ENCODE measurements at regions not wholly inside any gene's neighbourhood (a gene's known extent, or its start where the extent isn't known, plus 50 kb on each side); places are given as distances from the start of the nearest gene placed in this dataset.

GRCh38 chr18:24536834-24537233 lies 76.4 kb downstream of the HRH4 start:
- Mint-ChIP-seq H3K27me3 (ENCODE audit: insufficient read depth) (peaks cover 9% of the 10 kb centered on the region), H3K4me3 (no peak overlapping the region), H3K36me3 (ENCODE audit: low read depth) (no peaks in the 10 kb centered on the region), H3K27ac (no peak overlapping the region), H3K4me1 (ENCODE audit: low read depth) (no peaks in the 10 kb centered on the region), H3K9me3 (no peaks in the 10 kb centered on the region)
- TF ChIP-seq, protein P1, sequence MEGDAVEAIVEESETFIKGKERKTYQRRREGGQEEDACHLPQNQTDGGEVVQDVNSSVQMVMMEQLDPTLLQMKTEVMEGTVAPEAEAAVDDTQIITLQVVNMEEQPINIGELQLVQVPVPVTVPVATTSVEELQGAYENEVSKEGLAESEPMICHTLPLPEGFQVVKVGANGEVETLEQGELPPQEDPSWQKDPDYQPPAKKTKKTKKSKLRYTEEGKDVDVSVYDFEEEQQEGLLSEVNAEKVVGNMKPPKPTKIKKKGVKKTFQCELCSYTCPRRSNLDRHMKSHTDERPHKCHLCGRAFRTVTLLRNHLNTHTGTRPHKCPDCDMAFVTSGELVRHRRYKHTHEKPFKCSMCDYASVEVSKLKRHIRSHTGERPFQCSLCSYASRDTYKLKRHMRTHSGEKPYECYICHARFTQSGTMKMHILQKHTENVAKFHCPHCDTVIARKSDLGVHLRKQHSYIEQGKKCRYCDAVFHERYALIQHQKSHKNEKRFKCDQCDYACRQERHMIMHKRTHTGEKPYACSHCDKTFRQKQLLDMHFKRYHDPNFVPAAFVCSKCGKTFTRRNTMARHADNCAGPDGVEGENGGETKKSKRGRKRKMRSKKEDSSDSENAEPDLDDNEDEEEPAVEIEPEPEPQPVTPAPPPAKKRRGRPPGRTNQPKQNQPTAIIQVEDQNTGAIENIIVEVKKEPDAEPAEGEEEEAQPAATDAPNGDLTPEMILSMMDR (IDR thresholded peaks at IDR 0.05): no peak
- DNase-seq: no peak

DNA sequence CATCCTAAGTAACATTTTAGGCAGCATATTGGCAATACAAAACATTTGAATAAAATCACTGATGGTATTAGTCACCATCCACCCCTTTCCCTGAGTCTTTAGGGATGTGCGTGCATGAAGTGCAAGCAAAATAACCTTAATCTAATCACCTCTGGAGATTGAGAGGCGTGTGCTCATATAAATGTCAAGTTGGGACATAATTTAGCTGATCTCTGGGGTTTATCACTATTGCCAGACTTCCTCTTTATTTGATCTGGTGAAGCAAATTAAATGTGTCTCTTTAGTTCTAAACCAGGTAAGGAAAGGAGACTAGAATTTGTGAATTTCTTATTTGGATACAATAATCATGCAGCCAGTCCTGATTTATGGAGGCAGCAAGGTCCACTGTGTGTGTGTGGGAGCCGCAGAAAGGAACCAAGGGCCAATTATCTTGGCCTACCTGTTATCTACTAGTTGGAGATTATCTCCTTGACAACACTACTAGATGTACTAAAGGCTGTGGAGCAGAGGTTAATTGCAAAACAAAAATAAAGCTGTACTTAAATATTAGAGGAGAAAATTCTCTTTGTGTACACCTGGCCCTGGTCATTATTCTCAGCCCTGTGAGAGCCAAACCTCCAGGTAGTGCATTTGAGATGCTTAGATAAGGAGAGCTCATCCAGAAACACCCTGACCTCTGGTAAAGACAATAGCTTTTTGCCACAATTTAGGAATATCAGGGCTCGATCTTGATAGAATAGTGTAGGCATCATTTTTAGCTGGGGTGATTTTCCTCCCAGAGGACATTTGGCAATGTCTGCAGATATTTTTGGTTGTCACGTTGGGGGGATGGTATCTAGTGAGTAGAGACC lies 78.2 kb downstream of the HRH4 start:
- H3K27me3 Mint-ChIP-seq (ENCODE audit: insufficient read depth): peaks cover 5% of the 10 kb centered on the region
- TF ChIP-seq, protein P1 (IDR thresholded peaks at IDR 0.05): no peak
- no peak for DNase-seq
- H3K4me1 Mint-ChIP-seq (ENCODE audit: low read depth): no peaks in the 10 kb centered on the region
- H3K9me3 Mint-ChIP-seq: no peaks in the 10 kb centered on the region
- no peak overlapping the region for H3K27ac Mint-ChIP-seq
- no peak overlapping the region for H3K4me3 Mint-ChIP-seq
- no peaks in the 10 kb centered on the region for H3K36me3 Mint-ChIP-seq (ENCODE audit: low read depth)

- Mint-ChIP-seq H3K36me3 (ENCODE audit: low read depth) (no peaks in the 10 kb centered on the region), H3K27me3 (ENCODE audit: insufficient read depth) (peaks cover 3% of the 10 kb centered on the region), H3K4me3 (no peak overlapping the region), H3K4me1 (ENCODE audit: low read depth) (no peaks in the 10 kb centered on the region), H3K9me3 (no peaks in the 10 kb centered on the region), H3K27ac (no peak overlapping the region)
- no peak for DNase-seq
- TF ChIP-seq, protein P1 (IDR thresholded peaks at IDR 0.05): no peak
These were observed 79.6 kb downstream of the HRH4 start for GRCh38 chr18:24539866-24540617.

DNA sequence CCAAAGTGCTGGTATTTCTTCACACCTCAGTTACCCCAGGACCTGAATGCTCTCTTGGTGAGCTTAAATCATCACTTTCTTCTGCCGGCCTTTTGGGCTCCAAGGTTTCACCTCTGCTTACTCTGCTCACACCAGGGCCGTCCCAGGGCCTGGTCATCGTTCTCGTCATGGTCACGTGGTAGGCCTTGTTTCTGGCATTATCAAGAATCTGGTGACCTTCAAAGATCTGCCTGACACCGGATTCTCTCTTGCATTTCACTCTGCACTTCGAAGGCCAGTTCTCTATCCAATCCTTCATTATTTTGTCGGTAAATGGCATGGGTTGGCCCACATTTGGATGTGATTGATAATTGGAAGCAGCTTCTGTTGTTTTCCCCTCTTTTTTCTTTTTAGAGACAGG lies 80.5 kb downstream of the HRH4 start:
- Mint-ChIP-seq H3K27ac (no peak overlapping the region), H3K4me1 (ENCODE audit: low read depth) (no peaks in the 10 kb centered on the region), H3K36me3 (ENCODE audit: low read depth) (no peaks in the 10 kb centered on the region), H3K4me3 (no peak overlapping the region), H3K9me3 (no peaks in the 10 kb centered on the region), H3K27me3 (ENCODE audit: insufficient read depth) (peaks cover 4% of the 10 kb centered on the region)
- TF ChIP-seq, protein P1 (IDR thresholded peaks at IDR 0.05): no peak
- no peak for DNase-seq

GRCh38 chr18:24543086-24543794 lies 82.8 kb downstream of the HRH4 start:
- Mint-ChIP-seq H3K27me3 (ENCODE audit: insufficient read depth) (peaks cover 5% of the 10 kb centered on the region), H3K9me3 (no peaks in the 10 kb centered on the region), H3K27ac (no peak overlapping the region), H3K4me1 (ENCODE audit: low read depth) (no peaks in the 10 kb centered on the region), H3K36me3 (ENCODE audit: low read depth) (no peaks in the 10 kb centered on the region), H3K4me3 (no peak overlapping the region)
- no peak for DNase-seq
- TF ChIP-seq, protein P1 (IDR thresholded peaks at IDR 0.05): no peak

Measured in HFFc6 (cell line).